ENCODE measurements at regions not wholly inside any gene's neighbourhood (a gene's known extent, or its start where the extent isn't known, plus 50 kb on each side); places are given as distances from the start of the nearest gene placed in this dataset.
A peak's percentile ranks its signal among the peaks of the same experiment; 100 is the strongest.

DNA sequence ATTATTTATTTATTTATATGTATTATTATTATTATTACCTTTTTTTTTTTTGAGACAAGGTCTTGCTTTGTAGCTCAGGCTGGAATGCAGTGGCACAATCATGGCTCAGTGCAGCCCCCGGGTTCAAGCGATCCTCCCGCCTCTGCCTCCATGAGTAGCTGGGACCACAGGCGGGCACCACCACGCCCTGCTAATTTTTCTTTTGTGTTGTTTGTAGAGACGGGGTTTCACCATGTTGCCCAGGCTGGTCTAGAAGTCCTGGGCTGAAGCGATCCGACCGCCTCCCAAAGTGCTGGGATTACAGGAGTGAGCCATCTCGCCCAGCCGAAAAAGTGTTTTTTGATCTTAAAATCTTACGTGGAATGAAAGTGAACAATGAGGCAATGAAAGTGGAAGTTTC is 79.4 kb upstream of the C1GALT1 start:
- no peaks in the 10 kb centered on the region for H3K36me3 ChIP-seq (replicated peaks in 1 of 2)
- intact Hi-C loops (cut with DNase I) = loop anchor here in 1 of 2 donors (10.0 kb wide), 3 partner anchors 138 to 432 kb away; partner anchors contain the start of gene COL28A1

DNA sequence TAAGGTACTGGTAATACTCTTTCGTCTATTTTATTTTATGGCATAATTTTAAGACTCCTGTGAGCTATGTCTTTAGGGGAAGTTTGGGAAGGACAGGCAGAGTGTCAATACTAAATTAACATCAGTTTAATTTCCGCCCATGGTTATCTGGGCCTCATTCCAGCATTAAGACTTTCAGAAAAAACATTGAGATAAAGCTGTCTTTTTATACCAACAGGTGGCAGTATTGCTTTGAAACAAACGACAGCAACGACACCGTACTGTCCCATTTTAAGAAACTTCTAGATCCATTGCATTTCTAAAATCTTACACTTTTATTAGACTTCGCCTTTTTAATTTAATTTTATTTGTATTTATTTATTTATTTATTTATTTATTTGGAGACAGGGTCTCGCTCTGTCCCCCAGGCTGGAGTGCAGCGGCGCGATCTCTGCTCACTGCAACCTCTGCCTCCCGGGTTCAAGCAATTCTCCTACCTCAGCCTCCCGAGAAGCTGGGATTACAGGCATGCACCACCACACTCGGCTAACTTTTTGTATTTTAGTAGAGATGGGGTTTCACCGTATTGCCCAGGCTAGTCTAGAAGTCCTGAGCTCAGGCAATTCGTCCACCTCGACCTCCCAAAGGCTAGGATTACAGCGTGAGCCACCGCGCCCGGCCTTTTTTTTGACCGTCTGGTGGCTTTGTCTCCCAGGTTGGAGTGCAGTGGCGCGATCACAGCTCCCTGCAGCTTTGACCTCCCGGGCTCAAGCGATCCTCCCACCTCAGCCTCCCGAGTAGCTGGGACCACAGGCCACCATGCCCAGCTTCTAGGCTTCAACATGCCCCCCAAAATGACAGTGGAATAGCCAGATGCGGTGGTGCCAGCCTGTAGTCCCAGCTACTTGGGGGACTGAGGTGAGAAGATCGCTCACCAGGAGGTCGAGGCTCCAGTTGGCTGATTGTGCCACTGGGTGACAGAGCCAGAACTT is 78.7 kb upstream of the C1GALT1 start:
- intact Hi-C loops (cut with DNase I) = loop anchor here in 1 of 2 donors (10.0 kb wide), 3 partner anchors 139 to 431 kb away; partner anchors contain the start of gene COL28A1

More for the DNA sequence above, 79.4 kb upstream of the C1GALT1 start:
- Histone ChIP-seq H3K27me3 (no peaks in the 10 kb centered on the region), H3K4me3 (no peak overlapping the region), H3K27ac (no peak overlapping the region), H3K4me1 (replicated peaks in 1 of 2) (peaks cover 4 to 18% of the 10 kb centered on the region in 2 donors), H3K9me3 (replicated peaks in 1 of 3) (no peaks in the 10 kb centered on the region)
- DNase-seq = no peak
- TF ChIP-seq, protein P1, sequence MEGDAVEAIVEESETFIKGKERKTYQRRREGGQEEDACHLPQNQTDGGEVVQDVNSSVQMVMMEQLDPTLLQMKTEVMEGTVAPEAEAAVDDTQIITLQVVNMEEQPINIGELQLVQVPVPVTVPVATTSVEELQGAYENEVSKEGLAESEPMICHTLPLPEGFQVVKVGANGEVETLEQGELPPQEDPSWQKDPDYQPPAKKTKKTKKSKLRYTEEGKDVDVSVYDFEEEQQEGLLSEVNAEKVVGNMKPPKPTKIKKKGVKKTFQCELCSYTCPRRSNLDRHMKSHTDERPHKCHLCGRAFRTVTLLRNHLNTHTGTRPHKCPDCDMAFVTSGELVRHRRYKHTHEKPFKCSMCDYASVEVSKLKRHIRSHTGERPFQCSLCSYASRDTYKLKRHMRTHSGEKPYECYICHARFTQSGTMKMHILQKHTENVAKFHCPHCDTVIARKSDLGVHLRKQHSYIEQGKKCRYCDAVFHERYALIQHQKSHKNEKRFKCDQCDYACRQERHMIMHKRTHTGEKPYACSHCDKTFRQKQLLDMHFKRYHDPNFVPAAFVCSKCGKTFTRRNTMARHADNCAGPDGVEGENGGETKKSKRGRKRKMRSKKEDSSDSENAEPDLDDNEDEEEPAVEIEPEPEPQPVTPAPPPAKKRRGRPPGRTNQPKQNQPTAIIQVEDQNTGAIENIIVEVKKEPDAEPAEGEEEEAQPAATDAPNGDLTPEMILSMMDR (IDR thresholded peaks at IDR 0.05) = no peak
- TF ChIP-seq POLR2A (IDR thresholded peaks at IDR 0.05) = no peak
- WGBS, 4 donors = 68 to 80% (median 76%) methylated on average over 12 of the region's 12 CpGs

DNA sequence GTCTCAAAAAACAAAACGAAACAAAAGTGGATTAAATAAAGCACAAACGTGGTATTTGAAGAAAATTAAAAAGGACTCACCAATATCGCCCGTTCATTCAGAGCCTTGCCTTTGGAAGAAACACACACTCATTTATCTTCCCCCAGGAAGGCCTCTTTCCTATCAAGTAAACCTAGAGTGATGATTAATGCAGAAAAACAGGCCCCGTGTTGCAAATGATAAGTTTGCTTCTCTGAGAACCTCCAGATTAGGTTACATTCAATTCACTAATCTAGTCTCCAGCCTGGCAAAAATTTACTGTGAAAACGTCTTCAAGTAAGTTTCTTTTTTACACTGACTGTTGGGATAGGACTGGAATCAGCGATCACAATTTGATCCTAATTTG is 78.0 kb upstream of the C1GALT1 start:
- H3K27ac ChIP-seq = no peak overlapping the region
- H3K4me3 ChIP-seq = no peak overlapping the region
- no peak for DNase-seq
- no peak for TF ChIP-seq POLR2A (IDR thresholded peaks at IDR 0.05)
- TF ChIP-seq, protein P1 (IDR thresholded peaks at IDR 0.05) = no peak
- no peaks in the 10 kb centered on the region for H3K27me3 ChIP-seq
- H3K9me3 ChIP-seq (replicated peaks in 1 of 3) = no peaks in the 10 kb centered on the region
- H3K4me1 ChIP-seq (replicated peaks in 1 of 2) = peaks cover under 1 to 12% of the 10 kb centered on the region in 2 donors
- H3K36me3 ChIP-seq (replicated peaks in 1 of 2) = no peaks in the 10 kb centered on the region
- WGBS, 4 donors = 62 to 70% (median 63%) methylated on average over 7 of the region's 7 CpGs
- intact Hi-C loops (cut with DNase I) = loop anchor here in 1 of 2 donors (10.0 kb wide), 3 partner anchors 140 to 430 kb away; partner anchors contain the start of gene COL28A1

More for the DNA sequence above, 78.7 kb upstream of the C1GALT1 start:
- TF ChIP-seq, protein P1 (IDR thresholded peaks at IDR 0.05) = peak; percentile 58 to 76 (median 70)
- TF ChIP-seq POLR2A (IDR thresholded peaks at IDR 0.05) = no peak
- DNase-seq = peak in 2 of 7 donors; percentile 22 to 25
- Histone ChIP-seq H3K27me3 (no peaks in the 10 kb centered on the region), H3K9me3 (replicated peaks in 1 of 3) (no peaks in the 10 kb centered on the region), H3K27ac (no peak overlapping the region), H3K4me1 (replicated peaks in 1 of 2) (peaks cover 4 to 18% of the 10 kb centered on the region in 2 donors), H3K4me3 (no peak overlapping the region), H3K36me3 (replicated peaks in 1 of 2) (no peaks in the 10 kb centered on the region)
- WGBS, 4 donors = 73 to 77% (median 75%) methylated on average over 29 of the region's 29 CpGs

DNA sequence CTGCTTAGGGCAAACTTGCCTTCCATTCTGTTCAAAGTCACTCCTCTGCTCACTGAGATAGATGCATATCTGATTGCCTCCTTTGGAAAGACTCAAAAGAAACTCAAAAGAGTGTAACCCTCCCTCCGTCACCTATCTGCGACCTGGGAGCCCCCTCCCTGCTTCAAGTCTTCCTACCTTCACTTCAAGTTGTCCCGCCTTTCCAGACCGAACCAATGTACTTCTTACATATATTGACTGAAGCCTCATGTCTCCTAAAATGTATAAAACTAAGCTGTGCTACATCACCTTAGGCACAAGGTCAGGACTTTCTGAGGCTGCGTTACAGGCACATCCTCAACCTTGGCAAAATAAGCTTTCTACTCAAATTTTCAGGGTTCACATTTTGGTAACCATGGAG is 77.4 kb upstream of the C1GALT1 start:
- Histone ChIP-seq H3K27ac (no peak overlapping the region), H3K4me1 (replicated peaks in 1 of 2) (peaks cover 0 to 5% of the 10 kb centered on the region in 2 donors), H3K36me3 (replicated peaks in 1 of 2) (no peaks in the 10 kb centered on the region), H3K4me3 (no peak overlapping the region), H3K9me3 (replicated peaks in 1 of 3) (no peaks in the 10 kb centered on the region), H3K27me3 (no peaks in the 10 kb centered on the region)
- DNase-seq = no peak
- WGBS, 4 donors = 80 to 85% (median 84%) methylated on average over 5 of the region's 5 CpGs
- intact Hi-C loops (cut with DNase I) = loop anchor here in 1 of 2 donors (10.0 kb wide), 3 partner anchors 140 to 430 kb away; partner anchors contain the start of gene COL28A1
- TF ChIP-seq, protein P1 (IDR thresholded peaks at IDR 0.05) = no peak
- no peak for TF ChIP-seq POLR2A (IDR thresholded peaks at IDR 0.05)

Measured in adrenal gland (tissue), 9 donors.